DND-41 (cell line): ENCODE measurements at regions not wholly inside any gene's neighbourhood (a gene's known extent, or its start where the extent isn't known, plus 50 kb on each side); places are given as distances from the start of the nearest gene placed in this dataset.

ENCODE experiments used
- EZH2 ChIP-seq: IDR thresholded peaks from 3 replicates; pipeline ENCODE4 v1.6.1; 2012; ENCODE audit warnings: borderline replicate concordance, low read depth, mild to moderate bottlenecking, moderate library complexity, low read length, inconsistent platforms; ENCODE audit not compliant: severe bottlenecking
- TF ChIP-seq, protein P1 (sequence below): IDR thresholded peaks from 2 replicates; pipeline ENCODE4 v1.5.1; 2012; ENCODE audit warnings: borderline replicate concordance, low read length, moderate library complexity, mild to moderate bottlenecking; ENCODE audit not compliant: poor library complexity, severe bottlenecking; ENCODE audit errors: extremely low read depth

DNA sequence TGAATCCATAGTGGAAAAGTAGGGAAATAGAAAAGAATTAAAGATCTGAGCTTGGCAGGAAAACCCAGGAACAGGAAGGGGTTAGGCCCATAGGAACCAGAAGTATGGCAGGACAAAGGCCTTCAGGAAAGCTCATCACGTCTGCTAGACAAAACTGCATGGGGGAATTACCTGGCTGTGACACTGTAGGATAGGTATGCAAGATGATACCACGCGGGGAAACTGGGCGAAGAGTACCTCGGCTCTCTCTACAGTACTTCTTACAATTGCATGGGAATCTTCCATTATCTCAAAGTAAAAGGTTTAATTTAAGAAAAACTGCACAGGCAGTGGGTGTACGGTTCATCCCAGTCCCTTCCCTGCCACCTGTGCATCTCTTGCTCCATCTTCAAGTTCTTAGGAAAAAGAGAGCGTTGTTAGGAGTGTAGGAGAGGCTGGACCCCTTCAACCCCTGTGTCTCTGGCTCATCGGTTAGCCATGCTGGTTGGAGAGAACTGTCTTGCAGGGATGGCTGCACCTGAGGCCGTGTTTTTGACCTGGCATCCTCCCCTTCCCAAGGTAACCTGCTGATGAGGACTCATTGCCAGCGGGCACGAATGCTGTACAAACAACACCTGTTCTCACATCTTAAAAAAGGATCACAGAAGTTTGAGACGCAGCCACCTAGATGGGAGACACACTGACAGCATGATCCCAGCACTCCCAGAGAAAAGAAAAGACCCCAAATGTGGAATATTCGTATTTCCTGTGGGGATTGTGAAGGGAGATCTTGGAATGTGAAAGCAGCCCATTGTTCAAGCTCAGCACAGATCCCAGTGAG lies 120.5 kb upstream of the COPS8 start:
- TF ChIP-seq, protein P1, sequence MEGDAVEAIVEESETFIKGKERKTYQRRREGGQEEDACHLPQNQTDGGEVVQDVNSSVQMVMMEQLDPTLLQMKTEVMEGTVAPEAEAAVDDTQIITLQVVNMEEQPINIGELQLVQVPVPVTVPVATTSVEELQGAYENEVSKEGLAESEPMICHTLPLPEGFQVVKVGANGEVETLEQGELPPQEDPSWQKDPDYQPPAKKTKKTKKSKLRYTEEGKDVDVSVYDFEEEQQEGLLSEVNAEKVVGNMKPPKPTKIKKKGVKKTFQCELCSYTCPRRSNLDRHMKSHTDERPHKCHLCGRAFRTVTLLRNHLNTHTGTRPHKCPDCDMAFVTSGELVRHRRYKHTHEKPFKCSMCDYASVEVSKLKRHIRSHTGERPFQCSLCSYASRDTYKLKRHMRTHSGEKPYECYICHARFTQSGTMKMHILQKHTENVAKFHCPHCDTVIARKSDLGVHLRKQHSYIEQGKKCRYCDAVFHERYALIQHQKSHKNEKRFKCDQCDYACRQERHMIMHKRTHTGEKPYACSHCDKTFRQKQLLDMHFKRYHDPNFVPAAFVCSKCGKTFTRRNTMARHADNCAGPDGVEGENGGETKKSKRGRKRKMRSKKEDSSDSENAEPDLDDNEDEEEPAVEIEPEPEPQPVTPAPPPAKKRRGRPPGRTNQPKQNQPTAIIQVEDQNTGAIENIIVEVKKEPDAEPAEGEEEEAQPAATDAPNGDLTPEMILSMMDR: no peak
- no peak for TF ChIP-seq EZH2
